ENCODE measurements at regions not wholly inside any gene's neighbourhood (a gene's known extent, or its start where the extent isn't known, plus 50 kb on each side); places are given as distances from the start of the nearest gene placed in this dataset.

DNA sequence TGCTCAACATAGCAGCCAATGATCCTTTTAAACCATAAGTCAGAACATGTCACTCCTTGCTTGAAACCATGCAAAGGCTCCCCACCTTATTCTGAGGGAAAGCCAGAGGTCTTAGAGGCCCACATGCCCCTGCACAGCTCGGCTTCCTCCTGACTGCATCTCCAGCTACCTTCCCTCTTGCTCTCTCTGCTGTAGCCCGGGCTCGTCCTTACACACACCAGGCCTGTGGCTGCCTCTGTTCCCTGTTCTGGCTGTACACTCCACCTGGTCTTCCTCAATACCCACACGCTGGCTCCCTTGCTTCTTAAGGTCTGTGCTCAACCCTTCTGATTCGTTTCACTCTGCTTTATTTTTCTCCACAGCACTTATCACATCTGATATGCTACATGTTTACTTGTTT is 116.2 kb downstream of the TNFAIP3 start:
- TF ChIP-seq, protein P1, sequence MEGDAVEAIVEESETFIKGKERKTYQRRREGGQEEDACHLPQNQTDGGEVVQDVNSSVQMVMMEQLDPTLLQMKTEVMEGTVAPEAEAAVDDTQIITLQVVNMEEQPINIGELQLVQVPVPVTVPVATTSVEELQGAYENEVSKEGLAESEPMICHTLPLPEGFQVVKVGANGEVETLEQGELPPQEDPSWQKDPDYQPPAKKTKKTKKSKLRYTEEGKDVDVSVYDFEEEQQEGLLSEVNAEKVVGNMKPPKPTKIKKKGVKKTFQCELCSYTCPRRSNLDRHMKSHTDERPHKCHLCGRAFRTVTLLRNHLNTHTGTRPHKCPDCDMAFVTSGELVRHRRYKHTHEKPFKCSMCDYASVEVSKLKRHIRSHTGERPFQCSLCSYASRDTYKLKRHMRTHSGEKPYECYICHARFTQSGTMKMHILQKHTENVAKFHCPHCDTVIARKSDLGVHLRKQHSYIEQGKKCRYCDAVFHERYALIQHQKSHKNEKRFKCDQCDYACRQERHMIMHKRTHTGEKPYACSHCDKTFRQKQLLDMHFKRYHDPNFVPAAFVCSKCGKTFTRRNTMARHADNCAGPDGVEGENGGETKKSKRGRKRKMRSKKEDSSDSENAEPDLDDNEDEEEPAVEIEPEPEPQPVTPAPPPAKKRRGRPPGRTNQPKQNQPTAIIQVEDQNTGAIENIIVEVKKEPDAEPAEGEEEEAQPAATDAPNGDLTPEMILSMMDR (optimal IDR thresholded peaks at IDR 0.05 in 1 of 3, IDR thresholded peaks at IDR 0.05 in 1 of 3, conservative IDR thresholded peaks at IDR 0.05 in 1 of 3; ENCODE audit: extremely low read depth in 1 of 3, insufficient read depth in 2 of 3, low read length in 3 of 3), result no peak
- TF ChIP-seq EZH2 (IDR thresholded peaks at IDR 0.05; ENCODE audit: low read length), result no peak
